ENCODE measurements at regions not wholly inside any gene's neighbourhood (a gene's known extent, or its start where the extent isn't known, plus 50 kb on each side); places are given as distances from the start of the nearest gene placed in this dataset.

DNA sequence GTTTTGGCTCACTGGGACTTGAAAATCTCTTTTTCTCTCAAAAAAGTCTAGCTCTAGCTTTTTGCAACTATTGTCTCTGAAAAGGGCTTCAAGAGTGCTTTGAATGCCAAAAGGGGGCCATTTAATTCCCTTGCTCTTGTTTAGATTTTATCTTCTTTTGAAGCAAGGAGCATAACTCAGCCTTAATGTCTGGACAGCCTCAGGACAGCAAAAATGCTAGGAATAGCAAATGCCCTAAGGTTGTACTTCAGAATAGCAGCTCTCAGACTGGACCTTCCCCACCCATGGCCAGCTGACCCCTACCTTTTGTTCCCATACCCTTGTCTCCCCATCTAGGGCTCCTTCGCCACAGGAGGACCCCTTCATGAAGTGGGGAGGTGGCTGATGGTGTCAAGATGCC lies 121.4 kb downstream of the KCNK1 start:
- H3K4me1 ChIP-seq, result no peaks in the 10 kb centered on the region
- TF ChIP-seq POLR2AphosphoS5 (IDR thresholded peaks at IDR 0.05) (no peak), EP300 (IDR thresholded peaks at IDR 0.05; ENCODE audit: low read depth) (no peak), POLR2A (IDR thresholded peaks at IDR 0.05) (no peak)
- TF ChIP-seq, protein P1, sequence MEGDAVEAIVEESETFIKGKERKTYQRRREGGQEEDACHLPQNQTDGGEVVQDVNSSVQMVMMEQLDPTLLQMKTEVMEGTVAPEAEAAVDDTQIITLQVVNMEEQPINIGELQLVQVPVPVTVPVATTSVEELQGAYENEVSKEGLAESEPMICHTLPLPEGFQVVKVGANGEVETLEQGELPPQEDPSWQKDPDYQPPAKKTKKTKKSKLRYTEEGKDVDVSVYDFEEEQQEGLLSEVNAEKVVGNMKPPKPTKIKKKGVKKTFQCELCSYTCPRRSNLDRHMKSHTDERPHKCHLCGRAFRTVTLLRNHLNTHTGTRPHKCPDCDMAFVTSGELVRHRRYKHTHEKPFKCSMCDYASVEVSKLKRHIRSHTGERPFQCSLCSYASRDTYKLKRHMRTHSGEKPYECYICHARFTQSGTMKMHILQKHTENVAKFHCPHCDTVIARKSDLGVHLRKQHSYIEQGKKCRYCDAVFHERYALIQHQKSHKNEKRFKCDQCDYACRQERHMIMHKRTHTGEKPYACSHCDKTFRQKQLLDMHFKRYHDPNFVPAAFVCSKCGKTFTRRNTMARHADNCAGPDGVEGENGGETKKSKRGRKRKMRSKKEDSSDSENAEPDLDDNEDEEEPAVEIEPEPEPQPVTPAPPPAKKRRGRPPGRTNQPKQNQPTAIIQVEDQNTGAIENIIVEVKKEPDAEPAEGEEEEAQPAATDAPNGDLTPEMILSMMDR (IDR thresholded peaks at IDR 0.05), result no peak
- WGBS, 2 donors (ENCODE audit: low coverage in 1 of 2), result 65% methylated on average over 1 of the region's 1 CpG; no CpG with 5 or more reads in 1 of the 2 donors
- intact Hi-C loops (cut with DNase I; ENCODE audit: low total_unique reads), result no loop called here
- no peaks in the 10 kb centered on the region for H3K27me3 ChIP-seq
- DNase-seq, result no peak
- H3K4me3 ChIP-seq, result no peak overlapping the region
- no peaks in the 10 kb centered on the region for H3K9me3 ChIP-seq
- in situ Hi-C loops (cut with MboI; ENCODE audit: low pct_ligation_motif_present in 1 of 4, low pct_unique_long_range_greater_than_20kb in 1 of 4, low sequenced_read_pairs in 3 of 4), result no loop called here
- no peak overlapping the region for H3K27ac ChIP-seq
- H3K36me3 ChIP-seq, result no peaks in the 10 kb centered on the region

DNA sequence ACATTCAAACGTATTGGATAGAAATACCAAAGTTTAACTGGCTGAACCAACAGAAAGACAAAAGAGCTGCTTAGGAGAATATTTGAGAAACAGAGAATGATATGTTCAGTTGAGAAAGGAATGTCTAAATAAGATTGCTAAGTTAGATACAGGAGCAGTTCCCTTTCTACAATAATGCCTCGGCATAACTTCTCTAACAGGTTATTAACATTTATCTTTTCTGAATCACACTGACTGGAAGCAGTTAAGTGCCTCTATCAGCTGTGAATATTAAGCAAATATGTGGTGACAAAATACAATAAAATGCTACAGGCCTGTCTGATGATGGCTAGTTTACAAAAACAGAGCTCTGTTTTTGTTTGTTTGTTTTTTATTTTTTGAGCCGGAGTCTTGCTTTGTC lies 121.9 kb downstream of the KCNK1 start:
- Histone ChIP-seq H3K36me3 (no peaks in the 10 kb centered on the region), H3K27me3 (no peaks in the 10 kb centered on the region), H3K27ac (no peak overlapping the region), H3K4me1 (no peaks in the 10 kb centered on the region), H3K4me3 (no peak overlapping the region), H3K9me3 (no peaks in the 10 kb centered on the region)
- TF ChIP-seq POLR2A (IDR thresholded peaks at IDR 0.05) (no peak), EP300 (IDR thresholded peaks at IDR 0.05; ENCODE audit: low read depth) (no peak), POLR2AphosphoS5 (IDR thresholded peaks at IDR 0.05) (no peak)
- TF ChIP-seq, protein P1 (IDR thresholded peaks at IDR 0.05), result no peak
- in situ Hi-C loops (cut with MboI; ENCODE audit: low pct_ligation_motif_present in 1 of 4, low pct_unique_long_range_greater_than_20kb in 1 of 4, low sequenced_read_pairs in 3 of 4) (no loop called here), intact Hi-C loops (cut with DNase I; ENCODE audit: low total_unique reads) (no loop called here)
- WGBS, 2 donors (ENCODE audit: low coverage in 1 of 2), result 60 to 79% methylated on average over 3 of the region's 3 CpGs
- DNase-seq, result no peak

DNA sequence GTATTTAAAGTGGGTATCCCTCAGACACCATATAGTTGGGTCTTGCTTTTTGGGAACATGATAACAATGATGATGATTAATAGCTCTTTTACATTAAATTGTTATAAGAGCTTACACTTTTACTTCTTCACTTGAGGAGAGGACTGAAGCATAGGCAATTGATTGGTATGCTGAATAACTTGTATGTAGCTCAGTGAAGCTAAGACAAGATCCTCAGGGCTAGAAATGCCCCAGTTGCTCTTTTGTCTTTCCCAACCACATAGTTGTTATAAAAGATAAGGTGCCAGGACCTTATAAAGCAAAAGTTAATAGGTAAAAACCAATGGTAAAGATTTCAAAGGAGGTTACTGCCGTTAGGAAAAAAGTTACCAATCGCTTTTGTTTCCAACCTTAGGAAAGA lies 123.4 kb downstream of the KCNK1 start:
- no peaks in the 10 kb centered on the region for H3K36me3 ChIP-seq
- no peaks in the 10 kb centered on the region for H3K9me3 ChIP-seq
- intact Hi-C loops (cut with DNase I; ENCODE audit: low total_unique reads), result no loop called here
- 83 to 100% methylated on average over 2 of the region's 2 CpGs for WGBS, 2 donors (ENCODE audit: low coverage in 1 of 2)
- H3K4me1 ChIP-seq, result no peaks in the 10 kb centered on the region
- no peak overlapping the region for H3K4me3 ChIP-seq
- TF ChIP-seq, protein P1 (IDR thresholded peaks at IDR 0.05), result no peak
- no peak for TF ChIP-seq POLR2A (IDR thresholded peaks at IDR 0.05)
- no peak for TF ChIP-seq POLR2AphosphoS5 (IDR thresholded peaks at IDR 0.05)
- no peak for TF ChIP-seq EP300 (IDR thresholded peaks at IDR 0.05; ENCODE audit: low read depth)
- no peaks in the 10 kb centered on the region for H3K27me3 ChIP-seq
- in situ Hi-C loops (cut with MboI; ENCODE audit: low pct_ligation_motif_present in 1 of 4, low pct_unique_long_range_greater_than_20kb in 1 of 4, low sequenced_read_pairs in 3 of 4), result no loop called here
- DNase-seq, result no peak
- no peak overlapping the region for H3K27ac ChIP-seq

DNA sequence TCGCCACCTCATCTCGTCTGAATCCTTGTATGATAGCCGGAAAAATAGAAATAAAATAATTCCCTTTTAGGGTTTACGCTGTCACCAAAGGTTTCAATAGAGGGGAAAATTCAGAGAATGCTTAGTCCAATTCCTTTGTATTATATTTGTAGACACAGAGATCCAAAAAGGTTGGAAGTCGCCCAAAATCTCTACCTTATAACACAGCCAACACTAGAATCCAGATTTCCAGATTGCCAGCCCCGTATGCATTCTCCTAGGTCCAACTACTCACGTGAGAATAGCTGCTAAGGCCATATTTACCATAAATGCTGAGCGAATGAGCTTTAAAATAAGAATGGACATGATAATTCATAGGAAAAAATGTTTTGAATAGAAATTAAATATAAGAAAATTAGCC lies 124.5 kb downstream of the KCNK1 start:
- no peak for TF ChIP-seq POLR2A (IDR thresholded peaks at IDR 0.05)
- no peak for TF ChIP-seq EP300 (IDR thresholded peaks at IDR 0.05; ENCODE audit: low read depth)
- TF ChIP-seq, protein P1 (IDR thresholded peaks at IDR 0.05), result no peak
- no peak for TF ChIP-seq POLR2AphosphoS5 (IDR thresholded peaks at IDR 0.05)
- no peaks in the 10 kb centered on the region for H3K36me3 ChIP-seq
- DNase-seq, result no peak
- in situ Hi-C loops (cut with MboI; ENCODE audit: low pct_ligation_motif_present in 1 of 4, low pct_unique_long_range_greater_than_20kb in 1 of 4, low sequenced_read_pairs in 3 of 4), result no loop called here
- H3K4me3 ChIP-seq, result no peak overlapping the region
- no peak overlapping the region for H3K27ac ChIP-seq
- intact Hi-C loops (cut with DNase I; ENCODE audit: low total_unique reads), result no loop called here
- H3K27me3 ChIP-seq, result no peaks in the 10 kb centered on the region
- H3K4me1 ChIP-seq, result no peaks in the 10 kb centered on the region
- no peaks in the 10 kb centered on the region for H3K9me3 ChIP-seq
- 78 to 84% methylated on average over 8 of the region's 8 CpGs for WGBS, 2 donors (ENCODE audit: low coverage in 1 of 2)

Data from transverse colon (tissue), 4 donors.